ENCODE measurements at regions not wholly inside any gene's neighbourhood (a gene's known extent, or its start where the extent isn't known, plus 50 kb on each side); places are given as distances from the start of the nearest gene placed in this dataset.

DNA sequence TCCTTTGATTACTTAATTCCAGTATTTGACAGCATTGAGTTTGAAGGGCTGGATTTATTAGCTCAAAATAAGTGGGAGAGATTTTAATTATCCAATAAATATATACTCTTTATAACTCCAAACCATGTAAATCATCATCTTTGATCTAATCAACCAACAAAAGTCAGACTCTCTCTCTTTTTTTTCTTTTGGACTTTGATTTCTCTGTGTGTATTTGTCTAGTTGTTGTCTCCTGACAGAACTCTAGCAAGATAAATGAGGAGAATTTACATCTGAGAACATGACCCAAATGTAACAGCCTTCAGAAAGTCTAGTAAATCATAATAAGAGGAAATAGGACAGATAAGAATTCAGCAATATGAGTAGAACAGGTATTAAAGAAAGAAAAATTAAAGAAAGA is 567.1 kb downstream of the PPARGC1A start:
- H3K4me2 ChIP-seq (ENCODE audit: low read depth, low read length) = no peak overlapping the region
- H3K9ac ChIP-seq (ENCODE audit: insufficient read depth, low read depth, low read length) = no peak overlapping the region
- H2AFZ ChIP-seq (ENCODE audit: low read length) = no peak overlapping the region
- no peaks in the 10 kb centered on the region; the same call in 1 of the 2 replicates for H3K9me3 ChIP-seq (ENCODE audit: low read length)
- in situ Hi-C loops (cut with HindIII; ENCODE audit: extremely low pct_ligation_motif_present, low pct_unique_long_range_greater_than_20kb) (no loop called here), intact Hi-C loops (cut with micrococcal nuclease; ENCODE audit: unreplicated experiment) (no loop called here)
- no peaks in the 10 kb centered on the region for H3K36me3 ChIP-seq (replicated peaks in 1 of 2; ENCODE audit: control insufficient read depth in 1 of 2, insufficient read depth in 2 of 2, low read length in 2 of 2)
- H3K27me3 ChIP-seq (ENCODE audit: control insufficient read depth in 1 of 2, insufficient read depth in 2 of 2, low read length in 2 of 2) = no peaks in the 10 kb centered on the region; a peak in 1 of 5 replicates
- FAIRE-seq (no peak), DNase-seq (ENCODE audit: low spot score) (no peak), ATAC-seq (no peak)
- no peak for TF ChIP-seq NFIB (CRISPR knock-in tag; IDR thresholded peaks at IDR 0.05; ENCODE audit: borderline replicate concordance)
- no peak for TF ChIP-seq NFRKB (IDR thresholded peaks at IDR 0.05)
- no peak for TF ChIP-seq YEATS4 (CRISPR knock-in tag; IDR thresholded peaks at IDR 0.05; ENCODE audit: borderline replicate concordance)
- no peak for TF ChIP-seq ZNF878 (CRISPR knock-in tag; IDR thresholded peaks at IDR 0.05)
- no peak for TF ChIP-seq GATA4 (IDR thresholded peaks at IDR 0.05; ENCODE audit: borderline replicate concordance, low read depth)
- TF ChIP-seq PCBP1 (IDR thresholded peaks at IDR 0.05; ENCODE audit: borderline replicate concordance, low read depth, low read length) = no peak
- no peak for TF ChIP-seq ZNF788 (CRISPR knock-in tag; IDR thresholded peaks at IDR 0.05; ENCODE audit: borderline replicate concordance)
- TF ChIP-seq ZNF496 (CRISPR knock-in tag; IDR thresholded peaks at IDR 0.05; ENCODE audit: insufficient replicate concordance) = no peak
- TF ChIP-seq CBFB (CRISPR knock-in tag; IDR thresholded peaks at IDR 0.05) = no peak
- TF ChIP-seq, protein P1, sequence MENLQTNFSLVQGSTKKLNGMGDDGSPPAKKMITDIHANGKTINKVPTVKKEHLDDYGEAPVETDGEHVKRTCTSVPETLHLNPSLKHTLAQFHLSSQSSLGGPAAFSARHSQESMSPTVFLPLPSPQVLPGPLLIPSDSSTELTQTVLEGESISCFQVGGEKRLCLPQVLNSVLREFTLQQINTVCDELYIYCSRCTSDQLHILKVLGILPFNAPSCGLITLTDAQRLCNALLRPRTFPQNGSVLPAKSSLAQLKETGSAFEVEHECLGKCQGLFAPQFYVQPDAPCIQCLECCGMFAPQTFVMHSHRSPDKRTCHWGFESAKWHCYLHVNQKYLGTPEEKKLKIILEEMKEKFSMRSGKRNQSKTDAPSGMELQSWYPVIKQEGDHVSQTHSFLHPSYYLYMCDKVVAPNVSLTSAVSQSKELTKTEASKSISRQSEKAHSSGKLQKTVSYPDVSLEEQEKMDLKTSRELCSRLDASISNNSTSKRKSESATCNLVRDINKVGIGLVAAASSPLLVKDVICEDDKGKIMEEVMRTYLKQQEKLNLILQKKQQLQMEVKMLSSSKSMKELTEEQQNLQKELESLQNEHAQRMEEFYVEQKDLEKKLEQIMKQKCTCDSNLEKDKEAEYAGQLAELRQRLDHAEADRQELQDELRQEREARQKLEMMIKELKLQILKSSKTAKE (CRISPR knock-in tag; IDR thresholded peaks at IDR 0.05; ENCODE audit: borderline replicate concordance) = no peak
- TF ChIP-seq, protein P2, sequence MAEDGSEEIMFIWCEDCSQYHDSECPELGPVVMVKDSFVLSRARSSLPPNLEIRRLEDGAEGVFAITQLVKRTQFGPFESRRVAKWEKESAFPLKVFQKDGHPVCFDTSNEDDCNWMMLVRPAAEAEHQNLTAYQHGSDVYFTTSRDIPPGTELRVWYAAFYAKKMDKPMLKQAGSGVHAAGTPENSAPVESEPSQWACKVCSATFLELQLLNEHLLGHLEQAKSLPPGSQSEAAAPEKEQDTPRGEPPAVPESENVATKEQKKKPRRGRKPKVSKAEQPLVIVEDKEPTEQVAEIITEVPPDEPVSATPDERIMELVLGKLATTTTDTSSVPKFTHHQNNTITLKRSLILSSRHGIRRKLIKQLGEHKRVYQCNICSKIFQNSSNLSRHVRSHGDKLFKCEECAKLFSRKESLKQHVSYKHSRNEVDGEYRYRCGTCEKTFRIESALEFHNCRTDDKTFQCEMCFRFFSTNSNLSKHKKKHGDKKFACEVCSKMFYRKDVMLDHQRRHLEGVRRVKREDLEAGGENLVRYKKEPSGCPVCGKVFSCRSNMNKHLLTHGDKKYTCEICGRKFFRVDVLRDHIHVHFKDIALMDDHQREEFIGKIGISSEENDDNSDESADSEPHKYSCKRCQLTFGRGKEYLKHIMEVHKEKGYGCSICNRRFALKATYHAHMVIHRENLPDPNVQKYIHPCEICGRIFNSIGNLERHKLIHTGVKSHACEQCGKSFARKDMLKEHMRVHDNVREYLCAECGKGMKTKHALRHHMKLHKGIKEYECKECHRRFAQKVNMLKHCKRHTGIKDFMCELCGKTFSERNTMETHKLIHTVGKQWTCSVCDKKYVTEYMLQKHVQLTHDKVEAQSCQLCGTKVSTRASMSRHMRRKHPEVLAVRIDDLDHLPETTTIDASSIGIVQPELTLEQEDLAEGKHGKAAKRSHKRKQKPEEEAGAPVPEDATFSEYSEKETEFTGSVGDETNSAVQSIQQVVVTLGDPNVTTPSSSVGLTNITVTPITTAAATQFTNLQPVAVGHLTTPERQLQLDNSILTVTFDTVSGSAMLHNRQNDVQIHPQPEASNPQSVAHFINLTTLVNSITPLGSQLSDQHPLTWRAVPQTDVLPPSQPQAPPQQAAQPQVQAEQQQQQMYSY (CRISPR knock-in tag; IDR thresholded peaks at IDR 0.05) = no peak
- ChIA-PET CTCF (ENCODE audit: low intra/inter-chr PET ratio, low total read pairs) (no interaction called here), POLR2A (no interaction called here)
- no peaks in the 10 kb centered on the region for H3K79me2 ChIP-seq (ENCODE audit: insufficient read depth, low read length)
- no peak overlapping the region for H3K27ac ChIP-seq (ENCODE audit: extremely low read length, insufficient read depth, low read length)
- H3K4me1 ChIP-seq (ENCODE audit: insufficient read depth, low read length) = peaks cover 16% of the 10 kb centered on the region; the same call in 1 of the 2 replicates
- H3K4me3 ChIP-seq (replicated peaks in 1 of 3; ENCODE audit: insufficient read depth in 1 of 3, low read depth in 2 of 3, low read length in 3 of 3) = no peak overlapping the region
- H4K20me1 ChIP-seq (ENCODE audit: insufficient read depth, low read length) = no peaks in the 10 kb centered on the region
- no TSS peak for BruUV-seq (replicated peaks)

Measured in HepG2 (cell line).